PFSK-1 (cell line): ENCODE measurements at regions not wholly inside any gene's neighbourhood (a gene's known extent, or its start where the extent isn't known, plus 50 kb on each side); places are given as distances from the start of the nearest gene placed in this dataset.

ENCODE experiments used
- FOXP2 ChIP-seq: optimal IDR thresholded peaks from 2 replicates; pipeline ENCODE3; 2011; ENCODE audit warnings: borderline replicate concordance, control low read depth, inconsistent platforms; ENCODE audit not compliant: insufficient read depth; ENCODE audit errors: extremely low read length, extremely low read depth
- POLR2AphosphoS5 ChIP-seq: IDR thresholded peaks from 2 replicates; pipeline ENCODE4 v1.6.1; 2012; ENCODE audit warnings: low read depth, mild to moderate bottlenecking, control low read depth, low read length, moderate library complexity
- REST ChIP-seq, 2 experiments: IDR thresholded peaks; 2 replicates each; pipeline versions ENCODE4 v1.6.1 to v1.8.0; 2011 to 2012; ENCODE audit warnings: low read depth in 2 of 2, low read length in 2 of 2, control low read depth in 1 of 2, inconsistent platforms in 1 of 2, mild to moderate bottlenecking in 1 of 2, moderate library complexity in 1 of 2; ENCODE audit not compliant: insufficient read depth in 1 of 2
- SIN3A ChIP-seq: IDR thresholded peaks from 2 replicates; pipeline ENCODE4 v1.6.1; 2012; ENCODE audit warnings: mild to moderate bottlenecking, low read length, moderate library complexity, borderline replicate concordance; ENCODE audit not compliant: insufficient read depth
- TAF1 ChIP-seq: IDR thresholded peaks from 2 replicates; pipeline ENCODE4 v1.6.1; 2012; ENCODE audit warnings: low read length, control low read depth, borderline replicate concordance; ENCODE audit not compliant: insufficient read depth

DNA sequence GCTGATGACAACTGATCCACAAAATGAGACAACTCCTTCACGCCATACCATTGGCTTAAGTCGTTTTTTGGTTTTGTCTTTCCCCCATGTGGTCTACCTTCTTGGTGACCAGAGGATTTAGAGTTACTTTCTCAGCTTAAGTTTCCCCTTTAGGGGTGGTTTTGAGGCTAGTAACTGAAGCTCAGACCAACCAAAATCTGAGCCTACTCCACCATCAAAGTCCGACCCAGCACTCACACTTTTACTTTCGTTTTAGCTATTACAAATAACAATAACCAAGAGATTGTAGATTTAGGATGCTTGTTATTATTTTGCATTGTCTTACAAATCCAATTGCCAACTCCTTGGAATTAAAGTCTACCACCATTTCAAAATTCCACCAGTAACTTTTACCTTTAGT is 130.6 kb upstream of the MDM1 start:
- TF ChIP-seq TAF1 = no peak
- TF ChIP-seq SIN3A = no peak
- TF ChIP-seq REST (IDR thresholded peaks at IDR 0.05; ENCODE audit: insufficient read depth in 1 of 2, low read depth in 2 of 2, low read length in 2 of 2) = no peak
- TF ChIP-seq FOXP2 = no peak
- TF ChIP-seq POLR2AphosphoS5 = no peak

- TF ChIP-seq REST (IDR thresholded peaks at IDR 0.05; ENCODE audit: insufficient read depth in 1 of 2, low read depth in 2 of 2, low read length in 2 of 2) = no peak
- no peak for TF ChIP-seq POLR2AphosphoS5
- TF ChIP-seq SIN3A = no peak
- TF ChIP-seq FOXP2 = no peak
- no peak for TF ChIP-seq TAF1
These were observed 133.1 kb upstream of the MDM1 start for GRCh38 chr12:68465227-68465626.

GRCh38 chr12:68467514-68467913 is 135.4 kb upstream of the MDM1 start:
- TF ChIP-seq FOXP2 (no peak), REST (IDR thresholded peaks at IDR 0.05; ENCODE audit: insufficient read depth in 1 of 2, low read depth in 2 of 2, low read length in 2 of 2) (no peak), TAF1 (no peak), SIN3A (no peak), POLR2AphosphoS5 (no peak)

- no peak for TF ChIP-seq TAF1
- no peak for TF ChIP-seq SIN3A
- no peak for TF ChIP-seq POLR2AphosphoS5
- TF ChIP-seq REST (IDR thresholded peaks at IDR 0.05; ENCODE audit: insufficient read depth in 1 of 2, low read depth in 2 of 2, low read length in 2 of 2) = no peak
- no peak for TF ChIP-seq FOXP2
These were observed 135.9 kb upstream of the MDM1 start for GRCh38 chr12:68468036-68468435.

GRCh38 chr12:68469113-68469512 is 137.0 kb upstream of the MDM1 start:
- TF ChIP-seq POLR2AphosphoS5 (no peak), FOXP2 (no peak), SIN3A (no peak), REST (IDR thresholded peaks at IDR 0.05; ENCODE audit: insufficient read depth in 1 of 2, low read depth in 2 of 2, low read length in 2 of 2) (no peak), TAF1 (no peak)
